Activated CD8-positive, alpha-beta T cell treated with anti-CD3 and anti-CD28 coated beads, Interleukin-2, amount 10 ng/mL, durations not matched to agents 7 days and 5 days (primary cell): ENCODE measurements at regions not wholly inside any gene's neighbourhood (a gene's known extent, or its start where the extent isn't known, plus 50 kb on each side); places are given as distances from the start of the nearest gene placed in this dataset.
"Not testable (repeated sequence)": the region's sequence is repeated elsewhere in the genome, so short reads cannot be mapped to it uniquely, and the experiment has no call there.

Experiments used
- ATAC-seq: fragments of 150-1000 bp; cut with Tn5 transposase; one replicate; pipeline ENCODE4 v1.10.0; 2021; ENCODE audit warnings: moderate library complexity
- CTCF ChIA-PET: fragments of 350-600 bp; sonication (Branson Sonifier 250); formaldehyde crosslinking; loops from one replicate; lab custom pipeline; 2021; ENCODE audit warnings: antibody characterized with exemption; lab: Charles Lee
- POLR2A ChIA-PET: fragments of 350-600 bp; sonication (Branson Sonifier 250); formaldehyde crosslinking; loops from one replicate; lab custom pipeline; 2021; ENCODE audit warnings: antibody characterized with exemption; lab: Charles Lee
- DNase-seq: peaks from one replicate; pipeline ENCODE4 v3.0.0-alpha.2; 2020
- H3K27ac Mint-ChIP-seq: one replicate; pipeline ENCODE4 v1.8.0; 2021; ENCODE audit warnings: mild to moderate bottlenecking, mixed read lengths
- H3K27me3 Mint-ChIP-seq: one replicate; pipeline ENCODE4 v1.8.0; 2021; ENCODE audit warnings: low read depth, mixed read lengths
- H3K36me3 Mint-ChIP-seq: one replicate; pipeline ENCODE4 v1.8.0; 2021; ENCODE audit warnings: low read depth, mixed read lengths
- H3K4me1 Mint-ChIP-seq: one replicate; pipeline ENCODE4 v1.8.0; 2021; ENCODE audit warnings: low read depth, mixed read lengths
- H3K4me3 Mint-ChIP-seq: one replicate; pipeline ENCODE4 v1.8.0; 2021; ENCODE audit warnings: mild to moderate bottlenecking, mixed read lengths
- H3K9me3 Mint-ChIP-seq: one replicate; pipeline ENCODE4 v1.8.0; 2022; ENCODE audit warnings: mixed read lengths; ENCODE audit not compliant: insufficient read depth

DNA sequence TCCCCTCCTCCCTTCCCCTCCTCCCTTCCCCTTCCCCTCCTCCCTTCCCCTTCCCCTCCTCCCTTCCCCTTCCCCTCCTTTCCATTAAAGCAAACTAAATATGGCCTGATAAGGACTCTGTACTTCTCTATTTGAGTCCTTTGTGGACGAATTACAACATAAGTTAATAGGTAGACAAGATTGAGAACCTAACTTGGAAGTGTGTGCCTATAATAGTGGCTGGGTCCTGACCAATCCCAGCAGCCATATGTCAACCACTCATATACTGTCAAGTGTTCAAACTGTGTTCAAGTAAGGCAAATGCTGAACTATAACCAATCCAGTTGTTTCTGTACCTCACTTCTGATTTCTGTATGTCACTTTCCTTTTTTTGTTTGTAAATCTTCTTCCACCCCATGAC, 97.1 kb upstream of the RBMS1 start:
- peak; percentile 44 for ATAC-seq
- Mint-ChIP-seq H3K9me3 (peaks cover 10% of the 10 kb centered on the region), H3K27ac (no peak overlapping the region)

DNA sequence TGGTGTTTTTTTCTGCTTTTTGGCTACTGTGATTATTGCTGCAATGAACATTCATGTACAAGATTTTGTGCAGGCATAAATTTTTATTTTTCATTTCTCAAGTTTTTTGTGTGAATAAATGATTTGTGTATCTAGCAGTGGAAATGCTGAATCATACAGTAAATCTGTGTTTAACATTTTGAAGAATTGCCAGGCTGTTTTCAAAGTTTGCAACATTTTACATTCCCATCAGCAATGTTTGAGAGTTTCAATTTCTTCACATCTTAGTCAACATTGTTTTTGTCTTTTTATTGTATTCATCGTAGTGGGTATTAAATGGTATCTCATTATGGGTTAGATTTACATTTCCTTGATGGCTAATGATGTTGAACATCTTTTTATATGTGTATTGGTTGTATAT, 98.8 kb upstream of the RBMS1 start:
- CTCF ChIA-PET: no interaction called here
- Mint-ChIP-seq H3K9me3 (peaks cover 10% of the 10 kb centered on the region), H3K27ac (no peak overlapping the region), H3K4me3 (no peak overlapping the region), H3K4me1 (no peaks in the 10 kb centered on the region), H3K27me3 (peaks cover 5% of the 10 kb centered on the region), H3K36me3 (no peaks in the 10 kb centered on the region)
- DNase-seq (no peak), ATAC-seq (no peak)
- POLR2A ChIA-PET: no interaction called here

More for the DNA sequence above, 97.1 kb upstream of the RBMS1 start:
- Mint-ChIP-seq H3K4me1 (peaks cover 3% of the 10 kb centered on the region), H3K36me3 (no peaks in the 10 kb centered on the region), H3K4me3 (no peak overlapping the region), H3K27me3 (peaks cover 5% of the 10 kb centered on the region)
- no peak for DNase-seq
- ChIA-PET CTCF (interaction anchor here (0.9 kb wide), 1 partner anchor 10 kb away, joined by 3 read pairs; no protein-coding TSS in a partner anchor), POLR2A (no interaction called here)

- ChIA-PET POLR2A (no interaction called here), CTCF (no interaction called here)
- H3K36me3 Mint-ChIP-seq: no peaks in the 10 kb centered on the region
- H3K27me3 Mint-ChIP-seq: peaks cover 5% of the 10 kb centered on the region
- no peak for DNase-seq
- H3K27ac Mint-ChIP-seq: no peak overlapping the region
- no peaks in the 10 kb centered on the region for H3K4me1 Mint-ChIP-seq
- peaks cover 10% of the 10 kb centered on the region for H3K9me3 Mint-ChIP-seq
- no peak overlapping the region for H3K4me3 Mint-ChIP-seq
- ATAC-seq: no peak
These were observed 99.4 kb upstream of the RBMS1 start for GRCh38 chr2:160592993-160593392.

GRCh38 chr2:160596441-160596840, 102.8 kb upstream of the RBMS1 start:
- H3K36me3 Mint-ChIP-seq: no peaks in the 10 kb centered on the region
- CTCF ChIA-PET: interaction anchor here (1.0 kb wide), 1 partner anchor 467 kb away, joined by 3 read pairs; no protein-coding TSS in a partner anchor
- no peak overlapping the region for H3K27ac Mint-ChIP-seq
- H3K4me1 Mint-ChIP-seq: no peaks in the 10 kb centered on the region
- no peaks in the 10 kb centered on the region for H3K27me3 Mint-ChIP-seq
- POLR2A ChIA-PET: no interaction called here
- DNase-seq (no peak), ATAC-seq (no peak)
- H3K9me3 Mint-ChIP-seq: peaks cover 5% of the 10 kb centered on the region
- H3K4me3 Mint-ChIP-seq: no peak overlapping the region

DNA sequence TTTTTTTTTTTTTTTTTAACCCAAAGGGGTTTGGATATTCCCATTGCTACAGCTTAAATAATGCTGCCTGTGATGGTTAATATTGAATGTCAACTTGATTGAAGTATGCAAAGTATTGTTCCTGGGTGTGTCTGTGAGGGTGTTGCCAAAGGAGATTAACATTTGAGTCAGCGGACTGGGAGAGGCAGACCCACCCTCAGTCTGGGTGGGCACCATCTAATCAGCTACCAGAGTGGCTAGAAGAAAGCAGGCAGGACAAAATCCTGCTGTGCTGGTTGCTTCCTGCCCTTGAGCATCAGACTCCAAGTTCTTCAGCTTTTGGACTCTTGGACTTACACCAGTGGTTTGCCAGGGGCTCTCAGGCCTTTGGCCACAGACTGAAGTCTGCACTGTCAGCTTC, 106.8 kb upstream of the RBMS1 start:
- H3K27me3 Mint-ChIP-seq, H3K9me3 Mint-ChIP-seq, ATAC-seq, POLR2A ChIA-PET, H3K36me3 Mint-ChIP-seq, H3K4me1 Mint-ChIP-seq, DNase-seq, H3K27ac Mint-ChIP-seq, H3K4me3 Mint-ChIP-seq, CTCF ChIA-PET: not testable (repeated sequence)

DNA sequence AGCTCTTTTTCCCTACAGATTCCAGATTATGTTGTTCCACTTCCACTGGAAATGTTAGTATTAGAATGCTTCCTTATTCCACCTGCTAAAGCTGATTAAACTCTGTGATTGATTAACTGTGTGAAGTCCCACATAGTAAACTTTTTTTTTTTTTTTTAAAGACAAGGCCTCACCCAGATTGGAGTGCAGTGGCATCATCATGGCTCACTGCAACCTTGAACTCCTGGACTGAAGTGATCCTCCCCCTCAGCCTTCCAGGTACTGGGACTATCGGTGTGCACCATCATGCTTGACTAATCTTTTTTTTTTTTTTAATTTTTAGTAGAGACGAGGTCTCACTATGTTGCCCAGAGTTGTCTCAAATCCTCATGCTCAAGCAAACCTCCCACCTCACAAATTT, 108.5 kb upstream of the RBMS1 start:
- H3K9me3 Mint-ChIP-seq: no peaks in the 10 kb centered on the region
- H3K4me3 Mint-ChIP-seq: no peak overlapping the region
- CTCF ChIA-PET: no interaction called here
- no peak for DNase-seq
- no peaks in the 10 kb centered on the region for H3K36me3 Mint-ChIP-seq
- no peak for ATAC-seq
- POLR2A ChIA-PET: no interaction called here
- H3K27me3 Mint-ChIP-seq: no peaks in the 10 kb centered on the region
- H3K27ac Mint-ChIP-seq: no peak overlapping the region
- no peaks in the 10 kb centered on the region for H3K4me1 Mint-ChIP-seq

GRCh38 chr2:160603771-160604510, 110.3 kb upstream of the RBMS1 start:
- H3K27ac Mint-ChIP-seq: no peak overlapping the region
- H3K27me3 Mint-ChIP-seq: no peaks in the 10 kb centered on the region
- H3K4me3 Mint-ChIP-seq: no peak overlapping the region
- CTCF ChIA-PET: no interaction called here
- POLR2A ChIA-PET: no interaction called here
- peaks cover 1% of the 10 kb centered on the region for H3K4me1 Mint-ChIP-seq
- no peak for ATAC-seq
- H3K36me3 Mint-ChIP-seq: no peaks in the 10 kb centered on the region
- no peaks in the 10 kb centered on the region for H3K9me3 Mint-ChIP-seq
- DNase-seq: no peak

- POLR2A ChIA-PET: no interaction called here
- no peaks in the 10 kb centered on the region for H3K9me3 Mint-ChIP-seq
- H3K4me3 Mint-ChIP-seq: no peak overlapping the region
- H3K36me3 Mint-ChIP-seq: no peaks in the 10 kb centered on the region
- ATAC-seq (no peak), DNase-seq (no peak)
- no peak overlapping the region for H3K27ac Mint-ChIP-seq
- peaks cover 1% of the 10 kb centered on the region for H3K4me1 Mint-ChIP-seq
- H3K27me3 Mint-ChIP-seq: no peaks in the 10 kb centered on the region
- CTCF ChIA-PET: no interaction called here
These were observed 112.7 kb upstream of the RBMS1 start for GRCh38 chr2:160606341-160606740.

GRCh38 chr2:160608599-160608998, 115.0 kb upstream of the RBMS1 start:
- no peaks in the 10 kb centered on the region for H3K36me3 Mint-ChIP-seq
- ATAC-seq: no peak

GRCh38 chr2:160609346-160609745, 115.7 kb upstream of the RBMS1 start:
- POLR2A ChIA-PET: no interaction called here
- Mint-ChIP-seq H3K9me3 (no peaks in the 10 kb centered on the region), H3K27me3 (no peaks in the 10 kb centered on the region), H3K27ac (no peak overlapping the region), H3K4me3 (no peak overlapping the region), H3K36me3 (no peaks in the 10 kb centered on the region), H3K4me1 (peaks cover 9% of the 10 kb centered on the region)
- CTCF ChIA-PET: no interaction called here
- DNase-seq (no peak), ATAC-seq (no peak)

More at GRCh38 chr2:160608599-160608998, 115.0 kb upstream of the RBMS1 start:
- no peaks in the 10 kb centered on the region for H3K27me3 Mint-ChIP-seq
- ChIA-PET CTCF (no interaction called here), POLR2A (no interaction called here)
- no peak overlapping the region for H3K4me3 Mint-ChIP-seq
- no peaks in the 10 kb centered on the region for H3K9me3 Mint-ChIP-seq
- peaks cover 7% of the 10 kb centered on the region for H3K4me1 Mint-ChIP-seq
- no peak for DNase-seq
- H3K27ac Mint-ChIP-seq: no peak overlapping the region

- Mint-ChIP-seq H3K27ac (no peak overlapping the region), H3K9me3 (no peaks in the 10 kb centered on the region), H3K27me3 (no peaks in the 10 kb centered on the region), H3K4me3 (no peak overlapping the region), H3K36me3 (no peaks in the 10 kb centered on the region), H3K4me1 (peaks cover 9% of the 10 kb centered on the region)
- DNase-seq (no peak), ATAC-seq (no peak)
- CTCF ChIA-PET: no interaction called here
- POLR2A ChIA-PET: no interaction called here
These were observed 116.4 kb upstream of the RBMS1 start for GRCh38 chr2:160610041-160610440.

GRCh38 chr2:160612266-160612856, 118.8 kb upstream of the RBMS1 start:
- DNase-seq (no peak), ATAC-seq (no peak)
- Mint-ChIP-seq H3K27ac (no peak overlapping the region), H3K27me3 (peaks cover 2% of the 10 kb centered on the region), H3K9me3 (peaks cover 12% of the 10 kb centered on the region), H3K4me3 (no peak overlapping the region), H3K36me3 (peaks cover 3% of the 10 kb centered on the region), H3K4me1 (peaks cover 9% of the 10 kb centered on the region)
- ChIA-PET CTCF (no interaction called here), POLR2A (no interaction called here)
